Neural progenitor cell (in vitro differentiated cells): ENCODE measurements at regions not wholly inside any gene's neighbourhood (a gene's known extent, or its start where the extent isn't known, plus 50 kb on each side); places are given as distances from the start of the nearest gene placed in this dataset.

Source experiments
- DNase-seq: peaks from one replicate; pipeline ENCODE4 v3.0.0-alpha.2; 2016; ENCODE audit warnings: low spot score
- H2AFZ ChIP-seq: fragments of 200-600 bp; sonication (generic); replicated peaks from 2 replicates; pipeline ENCODE4 v1.6.1; 2016; ENCODE audit warnings: antibody characterized with exemption
- H3F3A ChIP-seq: fragments of 200-600 bp; sonication (generic); 2 replicates; pipeline ENCODE4 v1.6.1; 2016; ENCODE audit warnings: antibody characterized with exemption, low read depth
- H3K27ac ChIP-seq: fragments of 200-600 bp; sonication (generic); 2 replicates; pipeline ENCODE4 v1.5.1; 2016; ENCODE audit warnings: mild to moderate bottlenecking
- H3K27me3 ChIP-seq: fragments of 200-600 bp; sonication (generic); 2 replicates; pipeline ENCODE4 v1.6.1; 2016; ENCODE audit warnings: mild to moderate bottlenecking, moderate library complexity
- H3K36me3 ChIP-seq: fragments of 200-600 bp; sonication (generic); 2 replicates; pipeline ENCODE4 v1.5.1; 2016
- H3K4me1 ChIP-seq: fragments of 200-600 bp; sonication (generic); 2 replicates; pipeline ENCODE4 v1.6.1; 2016; ENCODE audit warnings: mixed run types
- H3K4me2 ChIP-seq: fragments of 200-600 bp; sonication (generic); 2 replicates; pipeline ENCODE4 v1.6.1; 2016
- H3K4me3 ChIP-seq: fragments of 200-600 bp; sonication (generic); 2 replicates; pipeline ENCODE4 v1.5.1; 2016
- H3K79me2 ChIP-seq: fragments of 200-600 bp; sonication (generic); 2 replicates; pipeline ENCODE4 v1.6.1; 2016; ENCODE audit warnings: low read depth
- H3K9ac ChIP-seq: fragments of 200-600 bp; sonication (generic); 2 replicates; pipeline ENCODE4 v1.6.1; 2016
- H3K9me3 ChIP-seq: fragments of 200-600 bp; sonication (generic); 2 replicates; pipeline ENCODE4 v1.5.1; 2016; ENCODE audit warnings: low read depth
- H4K20me1 ChIP-seq: fragments of 200-600 bp; sonication (generic); 2 replicates; pipeline ENCODE4 v1.6.1; 2016; ENCODE audit warnings: low read depth
- H3K27ac Mint-ChIP-seq: 3 replicates; pipeline ENCODE4 v1.8.0; 2021; ENCODE audit warnings: mixed read lengths
- H3K27me3 Mint-ChIP-seq: 2 replicates; pipeline ENCODE4 v1.8.0; 2022; ENCODE audit warnings: low read depth, mild to moderate bottlenecking, inconsistent platforms, moderate library complexity, mixed read lengths; ENCODE audit not compliant: insufficient read depth
- H3K36me3 Mint-ChIP-seq: 3 replicates; pipeline ENCODE4 v1.8.0; 2021; ENCODE audit warnings: mixed read lengths
- H3K4me1 Mint-ChIP-seq: 3 replicates; pipeline ENCODE4 v1.8.0; 2021; ENCODE audit warnings: mixed read lengths
- H3K4me3 Mint-ChIP-seq: 3 replicates; pipeline ENCODE4 v1.8.0; 2021; ENCODE audit warnings: mild to moderate bottlenecking, moderate library complexity, mixed read lengths
- H3K9me3 Mint-ChIP-seq: 3 replicates; pipeline ENCODE4 v1.8.0; 2020; ENCODE audit warnings: mixed read lengths
- EZH2 ChIP-seq: fragments of 200-600 bp; sonication (generic); IDR thresholded peaks from 2 replicates; pipeline ENCODE4 v1.6.1; 2017; ENCODE audit warnings: antibody characterized with exemption, mild to moderate bottlenecking, moderate library complexity
- EZH2phosphoT487 ChIP-seq: fragments of 200-600 bp; sonication (generic); IDR thresholded peaks from 2 replicates; pipeline ENCODE4 v1.6.1; 2017; ENCODE audit warnings: antibody characterized with exemption
- TF ChIP-seq, protein P1 (sequence below): fragments of 200-600 bp; sonication (generic); IDR thresholded peaks from 2 replicates; pipeline ENCODE4 v1.5.1; 2017; ENCODE audit warnings: antibody characterized with exemption, mild to moderate bottlenecking

DNA sequence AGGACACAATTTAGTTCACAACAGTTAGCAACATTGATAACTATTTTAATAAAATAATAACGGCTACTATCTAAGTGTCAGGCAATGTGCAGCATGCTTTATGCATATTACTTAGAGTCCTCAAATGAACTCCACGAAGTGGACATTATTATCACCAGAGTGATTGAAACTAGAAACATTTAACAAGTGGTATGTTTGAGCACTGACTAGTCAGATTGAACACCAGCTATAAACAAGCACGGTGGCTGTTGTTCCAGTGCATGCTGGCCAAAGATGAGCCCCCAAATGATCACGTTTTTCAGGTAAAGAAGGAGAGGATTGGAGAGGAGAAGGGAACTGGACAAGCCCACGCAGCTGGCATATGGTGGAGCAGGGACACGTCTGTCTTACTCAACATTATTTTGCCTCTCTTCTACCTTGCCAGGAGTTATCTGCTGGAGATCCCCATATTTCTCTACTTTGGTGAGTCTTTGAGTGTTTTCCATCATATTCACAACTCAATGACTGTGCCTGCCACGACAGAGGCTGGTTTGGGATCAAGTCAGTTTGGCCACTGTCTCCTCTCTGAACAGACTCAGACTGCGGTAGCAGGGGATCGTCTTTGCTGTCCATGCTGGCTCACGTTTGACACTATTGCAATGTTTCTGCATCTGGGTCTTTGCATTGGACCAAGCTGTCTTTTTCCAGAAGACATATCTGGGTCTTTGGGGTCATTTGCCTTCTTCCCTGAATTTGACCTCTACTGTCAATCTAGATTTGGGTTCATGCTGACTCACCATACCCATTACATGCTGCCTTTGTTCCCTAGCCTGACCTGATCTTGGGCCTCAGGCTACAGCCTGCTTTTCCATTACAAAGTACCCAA, 66.0 kb upstream of the ACSL3 start:
- H3K27ac Mint-ChIP-seq, result no peak overlapping the region
- no peak overlapping the region for H2AFZ ChIP-seq
- H3K4me1 Mint-ChIP-seq, result peaks cover 53% of the 10 kb centered on the region

GRCh38 chr2:222795450-222796357, 65.1 kb upstream of the ACSL3 start:
- TF ChIP-seq, protein P1, sequence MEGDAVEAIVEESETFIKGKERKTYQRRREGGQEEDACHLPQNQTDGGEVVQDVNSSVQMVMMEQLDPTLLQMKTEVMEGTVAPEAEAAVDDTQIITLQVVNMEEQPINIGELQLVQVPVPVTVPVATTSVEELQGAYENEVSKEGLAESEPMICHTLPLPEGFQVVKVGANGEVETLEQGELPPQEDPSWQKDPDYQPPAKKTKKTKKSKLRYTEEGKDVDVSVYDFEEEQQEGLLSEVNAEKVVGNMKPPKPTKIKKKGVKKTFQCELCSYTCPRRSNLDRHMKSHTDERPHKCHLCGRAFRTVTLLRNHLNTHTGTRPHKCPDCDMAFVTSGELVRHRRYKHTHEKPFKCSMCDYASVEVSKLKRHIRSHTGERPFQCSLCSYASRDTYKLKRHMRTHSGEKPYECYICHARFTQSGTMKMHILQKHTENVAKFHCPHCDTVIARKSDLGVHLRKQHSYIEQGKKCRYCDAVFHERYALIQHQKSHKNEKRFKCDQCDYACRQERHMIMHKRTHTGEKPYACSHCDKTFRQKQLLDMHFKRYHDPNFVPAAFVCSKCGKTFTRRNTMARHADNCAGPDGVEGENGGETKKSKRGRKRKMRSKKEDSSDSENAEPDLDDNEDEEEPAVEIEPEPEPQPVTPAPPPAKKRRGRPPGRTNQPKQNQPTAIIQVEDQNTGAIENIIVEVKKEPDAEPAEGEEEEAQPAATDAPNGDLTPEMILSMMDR, result no peak
- TF ChIP-seq EZH2, result no peak
- Histone ChIP-seq H3K79me2 (no peaks in the 10 kb centered on the region), H3K4me3 (no peak overlapping the region), H3K9ac (no peak overlapping the region), H3K4me2 (no peak overlapping the region), H3F3A (no peaks in the 10 kb centered on the region), H3K36me3 (no peaks in the 10 kb centered on the region), H3K9me3 (no peaks in the 10 kb centered on the region), H2AFZ (no peak overlapping the region), H3K4me1 (peaks cover 8% of the 10 kb centered on the region), H4K20me1 (no peaks in the 10 kb centered on the region), H3K27me3 (peaks cover 20% of the 10 kb centered on the region), H3K27ac (no peak overlapping the region)
- Mint-ChIP-seq H3K9me3 (no peaks in the 10 kb centered on the region), H3K27me3 (peaks cover 10% of the 10 kb centered on the region), H3K4me3 (no peak overlapping the region), H3K4me1 (peaks cover 53% of the 10 kb centered on the region), H3K36me3 (no peaks in the 10 kb centered on the region), H3K27ac (no peak overlapping the region)
- DNase-seq, result no peak

More for the DNA sequence above, 66.0 kb upstream of the ACSL3 start:
- H3K27ac ChIP-seq, result no peak overlapping the region
- no peaks in the 10 kb centered on the region for H3K79me2 ChIP-seq
- H3F3A ChIP-seq, result no peaks in the 10 kb centered on the region
- no peaks in the 10 kb centered on the region for H3K9me3 ChIP-seq
- H3K4me1 ChIP-seq, result peaks cover 8% of the 10 kb centered on the region
- H3K4me2 ChIP-seq, result no peak overlapping the region
- no peaks in the 10 kb centered on the region for H3K9me3 Mint-ChIP-seq
- TF ChIP-seq EZH2phosphoT487 (no peak), EZH2 (no peak)
- TF ChIP-seq, protein P1, result no peak
- DNase-seq, result no peak
- H3K4me3 Mint-ChIP-seq, result no peak overlapping the region
- H3K4me3 ChIP-seq, result no peak overlapping the region
- peaks cover 10% of the 10 kb centered on the region for H3K27me3 Mint-ChIP-seq
- no peak overlapping the region for H3K9ac ChIP-seq
- no peaks in the 10 kb centered on the region for H4K20me1 ChIP-seq
- H3K36me3 Mint-ChIP-seq, result no peaks in the 10 kb centered on the region
- H3K27me3 ChIP-seq, result peaks cover 20% of the 10 kb centered on the region
- no peaks in the 10 kb centered on the region for H3K36me3 ChIP-seq

- H3K4me2 ChIP-seq, result no peak overlapping the region
- H3K4me1 Mint-ChIP-seq, result peaks cover 46% of the 10 kb centered on the region
Observed at GRCh38 chr2:222796413-222797103, 64.3 kb upstream of the ACSL3 start.

More at GRCh38 chr2:222796413-222797103, 64.3 kb upstream of the ACSL3 start:
- Histone ChIP-seq H3K4me3 (no peak overlapping the region), H3K79me2 (no peaks in the 10 kb centered on the region), H3K9me3 (no peaks in the 10 kb centered on the region), H3K9ac (no peak overlapping the region), H3K36me3 (no peaks in the 10 kb centered on the region), H3K27ac (no peak overlapping the region), H3K27me3 (peaks cover 20% of the 10 kb centered on the region), H3F3A (no peaks in the 10 kb centered on the region), H4K20me1 (no peaks in the 10 kb centered on the region), H2AFZ (no peak overlapping the region), H3K4me1 (peaks cover 8% of the 10 kb centered on the region)
- no peak for TF ChIP-seq EZH2
- no peak for TF ChIP-seq EZH2phosphoT487
- TF ChIP-seq, protein P1, result no peak
- Mint-ChIP-seq H3K4me3 (no peak overlapping the region), H3K27ac (no peak overlapping the region), H3K9me3 (no peaks in the 10 kb centered on the region), H3K36me3 (no peaks in the 10 kb centered on the region), H3K27me3 (peaks cover 7% of the 10 kb centered on the region)
- DNase-seq, result peak; percentile 31
